Ascending aorta (tissue), 2 donors: ENCODE measurements at regions not wholly inside any gene's neighbourhood (a gene's known extent, or its start where the extent isn't known, plus 50 kb on each side); places are given as distances from the start of the nearest gene placed in this dataset.

Experiments used
- DNase-seq, 2 donors: peaks; one replicate each; pipeline ENCODE4 v3.0.0-alpha.2; 2019; ENCODE audit warnings: low spot score in 2 of 2
- H3K27ac ChIP-seq, 2 donors: fragments of 200-600 bp; sonication (generic); one replicate each; pipeline ENCODE4 v1.5.1; 2016 to 2017; ENCODE audit warnings: mild to moderate bottlenecking in 1 of 2
- H3K27me3 ChIP-seq: fragments of 200-600 bp; sonication (generic); one replicate; pipeline ENCODE4 v1.5.1; 2017
- H3K36me3 ChIP-seq, 2 donors: fragments of 200-600 bp; sonication (generic); one replicate each; pipeline ENCODE4 v1.5.1; 2016
- H3K4me1 ChIP-seq, 2 donors: fragments of 200-600 bp; sonication (generic); one replicate each; pipeline ENCODE4 v1.5.1; 2016 to 2017; ENCODE audit warnings: mild to moderate bottlenecking in 1 of 2
- H3K4me3 ChIP-seq, 2 donors: fragments of 200-600 bp; sonication (generic); one replicate each; pipeline ENCODE4 v1.5.1; 2016 to 2017; ENCODE audit warnings: mild to moderate bottlenecking in 1 of 2
- H3K9me3 ChIP-seq, 2 donors: fragments of 200-600 bp; sonication (generic); one replicate each; pipeline ENCODE4 v1.5.1; 2016
- intact Hi-C: fragments of 100-400 bp; cut with DNase I; formaldehyde crosslinking; loops from one replicate; pipeline ENCODE4 v1.15.1; 2023
- TF ChIP-seq, protein P1 (sequence below), 3 experiments: fragments of 200-600 bp in 2 of 3; fragments of 450-650 bp in 1 of 3; sonication (generic) in 2 of 3; IDR thresholded peaks; one replicate each; pipeline ENCODE4 v1.5.1; 2016 to 2019; ENCODE audit warnings: antibody characterized with exemption in 3 of 3, mild to moderate bottlenecking in 1 of 3, moderate library complexity in 1 of 3

DNA sequence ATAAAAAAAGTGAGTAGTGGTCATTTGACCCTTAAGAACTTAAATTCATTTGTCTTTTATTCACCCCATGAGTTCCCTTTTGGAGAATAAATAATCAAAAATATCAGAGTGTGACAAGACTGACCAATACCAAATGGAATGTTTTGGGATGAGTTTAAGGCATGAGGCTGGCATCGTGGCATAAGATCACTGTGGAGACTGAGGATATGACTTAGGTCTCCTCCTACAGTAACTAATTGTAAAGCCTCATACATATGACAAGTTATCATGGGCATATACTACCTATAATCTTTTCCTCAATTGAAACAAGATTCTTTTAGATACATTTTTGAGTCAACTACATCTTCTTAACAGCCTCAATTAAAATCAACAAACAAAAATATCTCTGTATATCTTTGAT, 782.0 kb downstream of the SLITRK1 start:
- Histone ChIP-seq H3K4me3 (no peak overlapping the region), H3K4me1 (no peaks in the 10 kb centered on the region), H3K36me3 (no peaks in the 10 kb centered on the region), H3K27ac (no peak overlapping the region), H3K9me3 (no peaks in the 10 kb centered on the region), H3K27me3 (no peaks in the 10 kb centered on the region)
- intact Hi-C loops = no loop called here
- DNase-seq = no peak
- TF ChIP-seq, protein P1, sequence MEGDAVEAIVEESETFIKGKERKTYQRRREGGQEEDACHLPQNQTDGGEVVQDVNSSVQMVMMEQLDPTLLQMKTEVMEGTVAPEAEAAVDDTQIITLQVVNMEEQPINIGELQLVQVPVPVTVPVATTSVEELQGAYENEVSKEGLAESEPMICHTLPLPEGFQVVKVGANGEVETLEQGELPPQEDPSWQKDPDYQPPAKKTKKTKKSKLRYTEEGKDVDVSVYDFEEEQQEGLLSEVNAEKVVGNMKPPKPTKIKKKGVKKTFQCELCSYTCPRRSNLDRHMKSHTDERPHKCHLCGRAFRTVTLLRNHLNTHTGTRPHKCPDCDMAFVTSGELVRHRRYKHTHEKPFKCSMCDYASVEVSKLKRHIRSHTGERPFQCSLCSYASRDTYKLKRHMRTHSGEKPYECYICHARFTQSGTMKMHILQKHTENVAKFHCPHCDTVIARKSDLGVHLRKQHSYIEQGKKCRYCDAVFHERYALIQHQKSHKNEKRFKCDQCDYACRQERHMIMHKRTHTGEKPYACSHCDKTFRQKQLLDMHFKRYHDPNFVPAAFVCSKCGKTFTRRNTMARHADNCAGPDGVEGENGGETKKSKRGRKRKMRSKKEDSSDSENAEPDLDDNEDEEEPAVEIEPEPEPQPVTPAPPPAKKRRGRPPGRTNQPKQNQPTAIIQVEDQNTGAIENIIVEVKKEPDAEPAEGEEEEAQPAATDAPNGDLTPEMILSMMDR (IDR thresholded peaks at IDR 0.05) = no peak

DNA sequence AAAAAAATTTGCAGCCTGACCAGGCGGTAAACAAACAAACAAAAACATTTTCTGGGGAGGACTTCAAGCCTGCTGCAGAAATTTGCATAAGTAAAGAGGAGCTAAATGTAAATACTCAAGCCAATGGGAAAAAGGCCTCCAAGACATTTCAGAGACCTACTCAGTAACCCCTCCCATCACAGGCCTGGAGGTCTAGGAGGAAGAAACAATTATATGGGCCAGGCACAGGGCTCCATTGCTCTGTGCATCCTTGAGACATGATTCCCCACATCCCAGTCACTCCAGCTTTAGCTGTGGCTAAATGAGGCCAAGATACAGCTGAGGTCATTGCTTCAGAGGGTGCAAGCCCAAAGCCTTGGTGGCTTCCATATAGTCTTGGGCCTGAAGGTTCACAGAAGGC, 793.4 kb downstream of the SLITRK1 start:
- H3K4me3 ChIP-seq = no peak overlapping the region
- TF ChIP-seq, protein P1 (IDR thresholded peaks at IDR 0.05) = no peak
- H3K27me3 ChIP-seq = no peaks in the 10 kb centered on the region
- no peak for DNase-seq
- intact Hi-C loops = no loop called here
- H3K9me3 ChIP-seq = peaks cover 0 to 9% of the 10 kb centered on the region in 2 donors
- no peak overlapping the region for H3K27ac ChIP-seq
- H3K36me3 ChIP-seq = no peaks in the 10 kb centered on the region
- no peaks in the 10 kb centered on the region for H3K4me1 ChIP-seq

DNA sequence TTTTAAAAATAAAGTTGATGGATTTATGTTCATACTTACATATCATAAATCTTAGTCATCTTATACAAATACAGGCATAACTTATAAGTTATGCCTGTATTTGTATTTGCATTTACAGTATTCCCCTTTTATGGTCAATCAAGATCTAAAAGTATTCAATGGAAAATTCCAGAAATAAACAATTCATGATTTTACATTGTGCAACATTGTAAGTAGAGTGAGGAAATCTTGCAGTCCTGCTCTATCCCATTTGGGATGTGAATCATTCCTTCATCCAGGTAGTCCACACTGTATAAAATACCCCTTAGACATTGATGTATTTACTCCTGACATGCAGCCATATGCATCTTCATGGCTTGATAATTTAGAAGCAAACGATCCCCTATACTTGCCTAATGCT, 795.3 kb downstream of the SLITRK1 start:
- no peak for DNase-seq
- Histone ChIP-seq H3K27me3 (no peaks in the 10 kb centered on the region), H3K36me3 (no peaks in the 10 kb centered on the region), H3K27ac (no peak overlapping the region), H3K4me3 (no peak overlapping the region), H3K4me1 (no peaks in the 10 kb centered on the region), H3K9me3 (peaks cover 0 to 9% of the 10 kb centered on the region in 2 donors)
- intact Hi-C loops = no loop called here
- TF ChIP-seq, protein P1 (IDR thresholded peaks at IDR 0.05) = no peak

DNA sequence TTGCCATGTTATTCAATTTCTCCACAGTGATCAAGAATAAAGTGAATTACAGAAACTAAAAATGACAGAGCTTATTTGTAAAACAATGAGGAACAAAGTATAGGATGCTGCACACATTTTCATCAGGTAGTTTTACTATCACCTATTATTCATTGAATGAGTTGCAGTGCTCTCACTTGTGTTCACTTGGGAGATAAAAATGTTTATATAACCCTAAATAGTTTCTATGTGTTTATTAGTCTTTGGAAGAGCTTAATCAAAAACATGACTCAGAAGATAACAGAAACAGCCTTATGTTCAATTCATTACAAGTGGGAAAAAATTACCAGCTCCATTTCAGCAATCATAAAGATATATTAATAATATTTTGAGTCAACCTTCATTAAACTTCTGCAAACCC, 796.2 kb downstream of the SLITRK1 start:
- intact Hi-C loops = no loop called here
- TF ChIP-seq, protein P1 (IDR thresholded peaks at IDR 0.05) = no peak
- DNase-seq = no peak

DNA sequence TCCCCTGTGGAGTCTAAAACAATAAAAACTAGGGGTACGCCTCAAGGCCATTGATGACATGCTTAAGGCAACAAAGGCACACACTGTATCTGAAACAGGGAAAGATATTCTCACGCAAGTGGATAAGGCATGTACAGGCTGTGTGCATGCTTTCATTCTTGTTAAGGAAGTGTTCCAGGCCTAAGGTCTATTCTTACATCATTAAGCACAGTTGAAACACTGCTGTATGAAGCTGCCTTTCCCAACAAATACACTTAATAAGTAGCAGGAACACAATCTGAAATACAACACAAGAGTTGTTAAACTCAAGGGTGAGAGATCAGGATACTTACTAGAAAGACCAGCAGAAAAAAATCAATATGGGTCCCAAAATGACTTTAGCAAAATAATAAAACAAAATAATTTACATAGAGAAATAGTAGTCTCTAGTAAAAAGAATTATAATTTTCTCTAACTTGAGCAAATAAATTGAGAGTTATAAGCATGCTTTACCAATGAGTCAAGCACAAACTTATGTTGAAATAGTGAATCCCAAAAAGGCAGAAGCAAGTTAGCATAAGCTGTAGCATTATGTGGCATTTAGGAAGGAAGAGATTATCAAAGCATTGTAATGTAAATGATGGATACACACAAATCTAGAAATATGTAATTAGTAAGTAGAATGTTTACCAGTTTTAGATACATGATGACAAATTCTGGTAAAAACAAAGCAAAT, 796.9 kb downstream of the SLITRK1 start:
- intact Hi-C loops = no loop called here
- Histone ChIP-seq H3K4me3 (no peak overlapping the region), H3K27ac (no peak overlapping the region), H3K4me1 (no peaks in the 10 kb centered on the region), H3K36me3 (no peaks in the 10 kb centered on the region), H3K9me3 (peaks cover 0 to 9% of the 10 kb centered on the region in 2 donors), H3K27me3 (no peaks in the 10 kb centered on the region)
- TF ChIP-seq, protein P1 (IDR thresholded peaks at IDR 0.05) = no peak
- no peak for DNase-seq

More for the DNA sequence above, 796.2 kb downstream of the SLITRK1 start:
- Histone ChIP-seq H3K9me3 (peaks cover 0 to 9% of the 10 kb centered on the region in 2 donors), H3K36me3 (no peaks in the 10 kb centered on the region), H3K27ac (no peak overlapping the region), H3K4me3 (no peak overlapping the region), H3K27me3 (no peaks in the 10 kb centered on the region), H3K4me1 (no peaks in the 10 kb centered on the region)
